ENCODE measurements at regions not wholly inside any gene's neighbourhood (a gene's known extent, or its start where the extent isn't known, plus 50 kb on each side); places are given as distances from the start of the nearest gene placed in this dataset.

- H3K27me3 ChIP-seq (ENCODE audit: control insufficient read depth, insufficient read depth, low read length) = no peaks in the 10 kb centered on the region
- H3K4me1 ChIP-seq (ENCODE audit: control insufficient read depth, insufficient read depth, low read length) = no peaks in the 10 kb centered on the region
- no peak overlapping the region for H3K4me3 ChIP-seq (ENCODE audit: low read length)
- WGBS (ENCODE audit: insufficient coverage, low lambda C conversion rate) = no CpG with 5 or more reads among the region's 6 CpGs
- no peaks in the 10 kb centered on the region for H3K9me3 ChIP-seq (ENCODE audit: control insufficient read depth, low read depth, low read length)
- no peak overlapping the region for H3K27ac ChIP-seq (ENCODE audit: low read length)
- no peaks in the 10 kb centered on the region for H3K36me3 ChIP-seq (ENCODE audit: control insufficient read depth, insufficient read depth, low read length)
- DNase-seq = no peak
Observed at GRCh38 chr1:106659490-106660244, 396.8 kb upstream of the PRMT6 start.

DNA sequence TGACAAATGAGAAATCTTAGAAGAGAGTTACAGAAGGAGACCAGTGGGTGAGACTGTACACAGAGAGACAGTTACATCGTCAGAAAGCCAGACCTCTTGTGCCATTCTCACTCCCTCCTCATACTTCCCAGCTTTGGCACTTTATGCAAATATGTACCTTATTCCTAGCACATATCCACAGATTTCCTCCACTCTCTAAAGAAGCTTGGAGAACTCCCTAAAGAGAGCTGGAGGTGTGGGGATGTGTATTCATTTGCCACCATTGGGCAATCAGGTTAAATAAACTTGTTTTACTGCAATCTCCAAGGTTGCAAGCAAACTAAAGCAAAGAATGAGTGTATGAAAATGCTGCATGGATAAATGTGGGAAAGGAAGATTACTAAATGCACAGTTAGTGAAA lies 380.9 kb upstream of the PRMT6 start:
- no peak for DNase-seq
- no CpG with 5 or more reads among the region's 1 CpG for WGBS (ENCODE audit: insufficient coverage, low lambda C conversion rate)

DNA sequence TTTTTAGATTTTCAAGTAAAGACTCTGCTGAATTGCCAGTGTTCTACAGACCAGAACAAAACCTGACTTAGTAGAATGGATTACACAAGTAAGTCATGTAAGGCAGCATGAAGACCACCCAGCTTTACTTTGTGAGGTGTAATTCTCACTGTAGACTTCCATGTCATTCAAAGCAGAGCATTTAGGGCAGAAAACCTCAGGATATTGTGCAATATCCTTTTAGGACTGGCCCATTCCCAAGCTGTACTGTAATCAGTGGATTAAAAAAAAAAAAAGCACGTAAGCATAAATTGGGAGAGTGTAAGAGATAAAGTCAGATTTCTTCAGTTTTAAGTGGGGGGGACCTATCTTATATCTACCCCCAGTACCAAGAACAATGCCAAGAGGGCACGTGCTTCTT lies 380.5 kb upstream of the PRMT6 start:
- whole genome bisulfite sequencing (ENCODE audit: insufficient coverage, low lambda C conversion rate) = no CpG with 5 or more reads among the region's 2 CpGs

More for the DNA sequence above, 380.9 kb upstream of the PRMT6 start:
- no peaks in the 10 kb centered on the region for H3K36me3 ChIP-seq (ENCODE audit: control insufficient read depth, insufficient read depth, low read length)
- no peak overlapping the region for H3K4me3 ChIP-seq (ENCODE audit: low read length)
- H3K27me3 ChIP-seq (ENCODE audit: control insufficient read depth, insufficient read depth, low read length) = no peaks in the 10 kb centered on the region
- no peaks in the 10 kb centered on the region for H3K9me3 ChIP-seq (ENCODE audit: control insufficient read depth, low read depth, low read length)
- H3K4me1 ChIP-seq (ENCODE audit: control insufficient read depth, insufficient read depth, low read length) = no peaks in the 10 kb centered on the region
- no peak overlapping the region for H3K27ac ChIP-seq (ENCODE audit: low read length)

DNA sequence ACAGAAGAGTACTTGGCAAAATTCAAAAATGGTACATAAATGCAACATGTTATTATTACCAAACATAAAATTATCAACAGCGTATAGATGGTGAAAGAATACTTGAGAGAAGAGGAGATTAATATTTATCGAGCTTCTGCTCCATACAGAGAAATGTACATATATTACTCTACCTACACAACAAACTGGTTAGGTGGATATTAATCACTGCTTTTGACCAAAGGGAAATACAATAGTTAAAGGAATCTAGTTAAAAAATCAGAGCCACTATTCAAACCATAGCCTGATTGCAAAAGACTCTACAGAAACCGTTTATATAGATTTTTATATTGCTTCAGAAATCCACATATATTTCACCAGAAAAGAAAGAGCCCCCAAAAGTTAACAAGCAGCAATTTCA lies 379.3 kb upstream of the PRMT6 start:
- Histone ChIP-seq H3K4me3 (ENCODE audit: low read length) (no peak overlapping the region), H3K4me1 (ENCODE audit: control insufficient read depth, insufficient read depth, low read length) (no peaks in the 10 kb centered on the region), H3K36me3 (ENCODE audit: control insufficient read depth, insufficient read depth, low read length) (no peaks in the 10 kb centered on the region), H3K27me3 (ENCODE audit: control insufficient read depth, insufficient read depth, low read length) (no peaks in the 10 kb centered on the region), H3K9me3 (ENCODE audit: control insufficient read depth, low read depth, low read length) (no peaks in the 10 kb centered on the region), H3K27ac (ENCODE audit: low read length) (no peak overlapping the region)
- 43% methylated on average over 1 of the region's 3 CpGs for WGBS (ENCODE audit: insufficient coverage, low lambda C conversion rate)
- no peak for DNase-seq

More for the DNA sequence above, 380.5 kb upstream of the PRMT6 start:
- Histone ChIP-seq H3K4me1 (ENCODE audit: control insufficient read depth, insufficient read depth, low read length) (no peaks in the 10 kb centered on the region), H3K4me3 (ENCODE audit: low read length) (no peak overlapping the region), H3K27me3 (ENCODE audit: control insufficient read depth, insufficient read depth, low read length) (no peaks in the 10 kb centered on the region), H3K9me3 (ENCODE audit: control insufficient read depth, low read depth, low read length) (no peaks in the 10 kb centered on the region), H3K36me3 (ENCODE audit: control insufficient read depth, insufficient read depth, low read length) (no peaks in the 10 kb centered on the region), H3K27ac (ENCODE audit: low read length) (no peak overlapping the region)
- no peak for DNase-seq

DNA sequence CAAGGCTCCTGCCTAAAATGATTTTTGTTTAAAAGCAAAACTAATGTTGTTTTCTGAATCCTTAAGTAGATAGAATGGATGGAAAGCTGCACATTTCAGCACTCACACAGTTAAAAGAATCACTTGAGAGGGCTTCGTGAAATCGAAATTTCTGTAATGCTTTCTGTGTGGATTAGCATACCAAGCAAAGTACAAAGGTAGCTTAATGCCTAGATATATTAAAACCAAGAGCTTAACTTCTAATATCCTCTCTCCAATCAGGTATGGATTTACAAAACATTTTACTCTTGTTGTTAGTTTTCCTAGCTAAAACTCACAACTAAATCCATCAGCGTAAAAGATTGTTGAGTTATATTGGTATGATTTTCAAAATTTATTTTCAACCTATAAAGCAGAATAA lies 378.8 kb upstream of the PRMT6 start:
- Histone ChIP-seq H3K27ac (ENCODE audit: low read length) (no peak overlapping the region), H3K36me3 (ENCODE audit: control insufficient read depth, insufficient read depth, low read length) (no peaks in the 10 kb centered on the region), H3K4me3 (ENCODE audit: low read length) (no peak overlapping the region), H3K9me3 (ENCODE audit: control insufficient read depth, low read depth, low read length) (no peaks in the 10 kb centered on the region), H3K4me1 (ENCODE audit: control insufficient read depth, insufficient read depth, low read length) (no peaks in the 10 kb centered on the region), H3K27me3 (ENCODE audit: control insufficient read depth, insufficient read depth, low read length) (no peaks in the 10 kb centered on the region)
- no peak for DNase-seq
- WGBS (ENCODE audit: insufficient coverage, low lambda C conversion rate) = 28% methylated on average over 3 of the region's 3 CpGs

DNA sequence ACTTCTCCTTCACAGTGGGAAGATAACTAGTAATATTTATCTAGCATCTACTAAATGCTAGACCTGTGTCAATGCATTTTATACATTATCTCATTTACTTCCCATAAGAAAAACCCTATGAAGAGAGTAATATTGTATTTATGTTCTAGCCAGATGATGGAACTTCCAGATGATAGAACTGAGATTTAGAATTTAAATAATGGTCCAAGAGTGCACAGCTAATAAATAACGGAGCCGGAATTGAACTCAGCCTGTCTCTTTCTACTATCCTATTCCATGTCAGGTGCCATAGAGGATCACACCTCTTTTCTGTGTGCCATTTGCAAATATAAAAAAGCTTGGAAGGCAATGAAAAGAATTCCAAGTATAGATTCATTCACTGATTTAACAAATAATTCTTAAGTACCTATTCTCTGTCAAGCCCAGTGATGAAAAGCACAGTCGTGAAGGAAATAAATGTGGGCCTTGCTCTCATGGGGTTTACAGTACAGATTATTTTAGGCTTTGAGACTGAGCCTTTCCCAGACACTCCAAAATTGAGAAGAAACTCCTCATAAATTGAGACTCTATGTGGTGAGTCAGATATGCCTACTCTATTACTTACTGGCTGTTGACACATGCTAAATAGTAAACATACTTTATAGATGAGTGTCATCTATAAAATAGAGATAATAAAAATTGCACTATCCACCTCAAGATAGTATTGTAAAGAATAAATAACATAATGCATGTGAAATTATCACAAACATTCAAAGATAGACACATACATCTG lies 378.0 kb upstream of the PRMT6 start:
- WGBS (ENCODE audit: insufficient coverage, low lambda C conversion rate) = no CpG with 5 or more reads among the region's 3 CpGs
- no peak overlapping the region for H3K4me3 ChIP-seq (ENCODE audit: low read length)

GRCh38 chr1:106680216-106680615 lies 376.3 kb upstream of the PRMT6 start:
- Histone ChIP-seq H3K27me3 (ENCODE audit: control insufficient read depth, insufficient read depth, low read length) (no peaks in the 10 kb centered on the region), H3K36me3 (ENCODE audit: control insufficient read depth, insufficient read depth, low read length) (no peaks in the 10 kb centered on the region), H3K4me1 (ENCODE audit: control insufficient read depth, insufficient read depth, low read length) (no peaks in the 10 kb centered on the region), H3K27ac (ENCODE audit: low read length) (no peak overlapping the region), H3K9me3 (ENCODE audit: control insufficient read depth, low read depth, low read length) (no peaks in the 10 kb centered on the region), H3K4me3 (ENCODE audit: low read length) (no peak overlapping the region)
- DNase-seq = no peak
- WGBS (ENCODE audit: insufficient coverage, low lambda C conversion rate) = 100% methylated on average over 1 of the region's 1 CpG

More for the DNA sequence above, 378.0 kb upstream of the PRMT6 start:
- H3K27ac ChIP-seq (ENCODE audit: low read length) = no peak overlapping the region
- no peak for DNase-seq
- H3K4me1 ChIP-seq (ENCODE audit: control insufficient read depth, insufficient read depth, low read length) = no peaks in the 10 kb centered on the region
- no peaks in the 10 kb centered on the region for H3K36me3 ChIP-seq (ENCODE audit: control insufficient read depth, insufficient read depth, low read length)
- no peaks in the 10 kb centered on the region for H3K27me3 ChIP-seq (ENCODE audit: control insufficient read depth, insufficient read depth, low read length)
- H3K9me3 ChIP-seq (ENCODE audit: control insufficient read depth, low read depth, low read length) = no peaks in the 10 kb centered on the region

DNA sequence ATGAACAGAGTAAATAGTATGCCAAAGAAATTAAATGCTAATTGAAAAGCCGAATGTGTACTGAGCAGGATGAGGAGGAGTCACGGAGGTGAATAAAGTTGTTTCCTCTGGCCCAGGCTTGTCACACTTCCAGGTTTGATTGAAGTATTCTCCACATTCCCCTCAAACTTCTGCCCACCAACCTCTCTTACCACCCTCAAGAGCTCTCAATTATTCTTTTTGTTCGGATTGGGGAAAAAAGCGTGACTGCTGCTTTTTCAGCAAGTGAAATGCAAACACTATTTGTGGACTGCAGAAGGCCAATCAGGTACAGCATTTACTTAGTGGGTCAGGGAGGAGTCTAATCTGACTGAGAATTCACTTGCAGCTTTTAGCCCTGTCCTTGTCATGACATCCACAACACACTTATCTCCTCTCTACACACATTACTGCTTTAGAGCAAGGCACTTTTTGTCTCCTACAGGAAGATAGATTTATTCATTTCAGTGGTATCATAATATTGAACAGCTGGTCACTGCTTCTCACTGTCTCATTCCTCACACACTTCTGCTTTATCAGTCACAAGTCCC lies 375.6 kb upstream of the PRMT6 start:
- H3K27me3 ChIP-seq (ENCODE audit: control insufficient read depth, insufficient read depth, low read length) = no peaks in the 10 kb centered on the region
- H3K4me1 ChIP-seq (ENCODE audit: control insufficient read depth, insufficient read depth, low read length) = no peaks in the 10 kb centered on the region
- WGBS (ENCODE audit: insufficient coverage, low lambda C conversion rate) = no CpG with 5 or more reads among the region's 4 CpGs
- no peaks in the 10 kb centered on the region for H3K9me3 ChIP-seq (ENCODE audit: control insufficient read depth, low read depth, low read length)
- H3K4me3 ChIP-seq (ENCODE audit: low read length) = no peak overlapping the region
- no peak overlapping the region for H3K27ac ChIP-seq (ENCODE audit: low read length)
- no peaks in the 10 kb centered on the region for H3K36me3 ChIP-seq (ENCODE audit: control insufficient read depth, insufficient read depth, low read length)
- DNase-seq = no peak

- no CpG with 5 or more reads among the region's 3 CpGs for WGBS (ENCODE audit: insufficient coverage, low lambda C conversion rate)
- no peaks in the 10 kb centered on the region for H3K4me1 ChIP-seq (ENCODE audit: control insufficient read depth, insufficient read depth, low read length)
- DNase-seq = no peak
- no peaks in the 10 kb centered on the region for H3K36me3 ChIP-seq (ENCODE audit: control insufficient read depth, insufficient read depth, low read length)
- no peaks in the 10 kb centered on the region for H3K9me3 ChIP-seq (ENCODE audit: control insufficient read depth, low read depth, low read length)
- H3K27me3 ChIP-seq (ENCODE audit: control insufficient read depth, insufficient read depth, low read length) = no peaks in the 10 kb centered on the region
- H3K4me3 ChIP-seq (ENCODE audit: low read length) = no peak overlapping the region
- no peak overlapping the region for H3K27ac ChIP-seq (ENCODE audit: low read length)
Observed at GRCh38 chr1:106681939-106682522, 374.4 kb upstream of the PRMT6 start.

GRCh38 chr1:106688446-106688845 lies 368.0 kb upstream of the PRMT6 start:
- Histone ChIP-seq H3K27me3 (ENCODE audit: control insufficient read depth, insufficient read depth, low read length) (no peaks in the 10 kb centered on the region), H3K36me3 (ENCODE audit: control insufficient read depth, insufficient read depth, low read length) (no peaks in the 10 kb centered on the region), H3K27ac (ENCODE audit: low read length) (no peak overlapping the region), H3K9me3 (ENCODE audit: control insufficient read depth, low read depth, low read length) (no peaks in the 10 kb centered on the region), H3K4me3 (ENCODE audit: low read length) (no peak overlapping the region), H3K4me1 (ENCODE audit: control insufficient read depth, insufficient read depth, low read length) (no peaks in the 10 kb centered on the region)
- no peak for DNase-seq
- WGBS (ENCODE audit: insufficient coverage, low lambda C conversion rate) = 71% methylated on average over 2 of the region's 3 CpGs

Data from large intestine (tissue), 3 donors.